SK-N-SH (cell line): ENCODE measurements at regions not wholly inside any gene's neighbourhood (a gene's known extent, or its start where the extent isn't known, plus 50 kb on each side); places are given as distances from the start of the nearest gene placed in this dataset.

ENCODE experiments used
- CTCF ChIP-seq: fragments of 200-600 bp; sonication (generic); IDR thresholded peaks from 2 replicates; pipeline ENCODE4 v1.6.1; 2017; ENCODE audit warnings: antibody characterized with exemption, mild to moderate bottlenecking, moderate library complexity
- EP300 ChIP-seq, 2 experiments: IDR thresholded peaks; 2 replicates each; pipeline versions ENCODE4 v1.4.0 to v1.6.1; 2012; ENCODE audit warnings: borderline replicate concordance in 1 of 2, low read depth in 1 of 2, low read length in 1 of 2
- GABPA ChIP-seq: IDR thresholded peaks from 2 replicates; pipeline ENCODE4 v1.4.0; 2012; ENCODE audit warnings: low read depth, mild to moderate bottlenecking
- GATA2 ChIP-seq: sonication (generic); formaldehyde crosslinking; IDR thresholded peaks from 2 replicates; pipeline ENCODE4 v1.5.0; 2020; ENCODE audit warnings: mild to moderate bottlenecking, missing genetic modification reagents
- JUND ChIP-seq: IDR thresholded peaks from 2 replicates; pipeline ENCODE4 v1.4.0; 2012
- MAX ChIP-seq: IDR thresholded peaks from 2 replicates; pipeline ENCODE4 v1.4.0; 2012; ENCODE audit warnings: low read depth
- RAD21 ChIP-seq: IDR thresholded peaks from 2 replicates; pipeline ENCODE4 v1.6.1; 2012; ENCODE audit warnings: mild to moderate bottlenecking, low read length
- REST ChIP-seq: IDR thresholded peaks from 2 replicates; pipeline ENCODE4 v1.6.1; 2012; ENCODE audit warnings: mild to moderate bottlenecking, low read depth, low read length, moderate library complexity
- SIN3A ChIP-seq: IDR thresholded peaks from 2 replicates; pipeline ENCODE4 v1.6.1; 2012; ENCODE audit warnings: low read depth, mild to moderate bottlenecking, low read length, moderate library complexity, borderline replicate concordance
- TAF1 ChIP-seq: IDR thresholded peaks from 2 replicates; pipeline ENCODE4 v1.6.1; 2012; ENCODE audit warnings: low read depth, mild to moderate bottlenecking, low read length, moderate library complexity, borderline replicate concordance
- USF2 ChIP-seq: fragments of 150-350 bp; IDR thresholded peaks from 2 replicates; pipeline ENCODE4 v1.6.1; 2017; ENCODE audit warnings: antibody characterized with exemption, low read length, low read depth, borderline replicate concordance

- no peak for TF ChIP-seq TAF1
- no peak for TF ChIP-seq CTCF
- TF ChIP-seq GATA2: no peak
- TF ChIP-seq SIN3A: no peak
- no peak for TF ChIP-seq GABPA
- TF ChIP-seq EP300 (IDR thresholded peaks at IDR 0.05; ENCODE audit: borderline replicate concordance in 1 of 2, low read depth in 1 of 2, low read length in 1 of 2): no peak
- no peak for TF ChIP-seq JUND
- no peak for TF ChIP-seq RAD21
- TF ChIP-seq MAX: no peak
- no peak for TF ChIP-seq REST
- TF ChIP-seq USF2: no peak
Observed at GRCh38 chr5:13303445-13303844, 641.0 kb downstream of the DNAH5 start.
